ENCODE measurements at regions not wholly inside any gene's neighbourhood (a gene's known extent, or its start where the extent isn't known, plus 50 kb on each side); places are given as distances from the start of the nearest gene placed in this dataset.

DNA sequence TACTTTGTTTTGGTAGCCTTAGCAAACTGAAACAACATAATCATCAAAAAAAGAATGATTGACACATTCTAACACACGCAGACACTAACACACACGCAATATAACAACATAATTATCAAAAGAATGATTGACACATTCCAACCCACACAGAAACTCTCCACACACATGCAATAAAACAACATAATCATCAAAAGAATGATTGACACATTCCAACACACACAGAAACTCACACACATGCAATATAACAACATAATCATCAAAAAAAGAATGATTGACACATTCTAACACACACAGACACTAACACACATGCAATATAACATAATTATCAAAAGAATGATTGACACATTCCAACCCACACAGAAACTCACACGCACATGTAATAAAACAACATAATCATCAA, 172.4 kb downstream of the THBS2 start:
- Histone ChIP-seq H3K4me3 (ENCODE audit: insufficient read length, low read depth) (no peak overlapping the region), H3K36me3 (ENCODE audit: insufficient read depth, insufficient read length, low read length) (no peaks in the 10 kb centered on the region), H3K4me1 (ENCODE audit: insufficient read depth, insufficient read length) (no peaks in the 10 kb centered on the region), H3K27me3 (ENCODE audit: insufficient read depth, insufficient read length) (no peaks in the 10 kb centered on the region), H3K9ac (ENCODE audit: insufficient read length, low read depth) (no peak overlapping the region), H3K9me3 (ENCODE audit: insufficient read depth, low read length) (peaks cover 5% of the 10 kb centered on the region; the same call in 1 of the 2 replicates)
- no peak for TF ChIP-seq YY1 (IDR thresholded peaks at IDR 0.05; ENCODE audit: insufficient read depth, insufficient read length)
- TF ChIP-seq ZNF274 (IDR thresholded peaks at IDR 0.05; ENCODE audit: low read depth, low read length), result no peak
- TF ChIP-seq SUZ12 (IDR thresholded peaks at IDR 0.05; ENCODE audit: extremely low read depth, insufficient read depth, insufficient read length), result no peak
- DNase-seq (ENCODE audit: low read depth, low spot score), result no peak

DNA sequence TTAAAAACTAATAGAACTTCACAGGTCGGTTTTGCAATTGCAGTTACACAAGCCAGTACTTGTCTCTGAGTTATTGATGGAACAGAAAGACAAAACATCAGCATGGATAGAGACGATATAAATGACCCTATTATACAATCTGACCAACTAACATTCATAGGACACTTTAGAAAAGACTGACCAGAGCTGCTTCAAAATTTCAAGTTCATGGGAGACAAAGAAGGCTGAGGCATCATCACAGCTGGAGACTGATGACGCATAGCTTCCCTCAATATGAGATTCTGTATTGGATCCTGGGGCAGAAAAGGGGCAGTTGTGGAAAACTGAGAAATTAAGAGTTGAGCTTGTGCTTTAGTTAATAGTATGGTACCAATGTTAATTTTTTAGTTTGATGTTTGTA, 174.0 kb downstream of the THBS2 start:
- Histone ChIP-seq H3K9ac (ENCODE audit: insufficient read length, low read depth) (no peak overlapping the region), H3K9me3 (ENCODE audit: insufficient read depth, low read length) (no peaks in the 10 kb centered on the region; the same call in 1 of the 2 replicates), H3K27me3 (ENCODE audit: insufficient read depth, insufficient read length) (no peaks in the 10 kb centered on the region), H3K4me1 (ENCODE audit: insufficient read depth, insufficient read length) (no peaks in the 10 kb centered on the region), H3K36me3 (ENCODE audit: insufficient read depth, insufficient read length, low read length) (no peaks in the 10 kb centered on the region), H3K4me3 (ENCODE audit: insufficient read length, low read depth) (no peak overlapping the region)
- TF ChIP-seq ZNF274 (IDR thresholded peaks at IDR 0.05; ENCODE audit: low read depth, low read length) (no peak), YY1 (IDR thresholded peaks at IDR 0.05; ENCODE audit: insufficient read depth, insufficient read length) (no peak), SUZ12 (IDR thresholded peaks at IDR 0.05; ENCODE audit: extremely low read depth, insufficient read depth, insufficient read length) (no peak)
- DNase-seq (ENCODE audit: low read depth, low spot score), result no peak

DNA sequence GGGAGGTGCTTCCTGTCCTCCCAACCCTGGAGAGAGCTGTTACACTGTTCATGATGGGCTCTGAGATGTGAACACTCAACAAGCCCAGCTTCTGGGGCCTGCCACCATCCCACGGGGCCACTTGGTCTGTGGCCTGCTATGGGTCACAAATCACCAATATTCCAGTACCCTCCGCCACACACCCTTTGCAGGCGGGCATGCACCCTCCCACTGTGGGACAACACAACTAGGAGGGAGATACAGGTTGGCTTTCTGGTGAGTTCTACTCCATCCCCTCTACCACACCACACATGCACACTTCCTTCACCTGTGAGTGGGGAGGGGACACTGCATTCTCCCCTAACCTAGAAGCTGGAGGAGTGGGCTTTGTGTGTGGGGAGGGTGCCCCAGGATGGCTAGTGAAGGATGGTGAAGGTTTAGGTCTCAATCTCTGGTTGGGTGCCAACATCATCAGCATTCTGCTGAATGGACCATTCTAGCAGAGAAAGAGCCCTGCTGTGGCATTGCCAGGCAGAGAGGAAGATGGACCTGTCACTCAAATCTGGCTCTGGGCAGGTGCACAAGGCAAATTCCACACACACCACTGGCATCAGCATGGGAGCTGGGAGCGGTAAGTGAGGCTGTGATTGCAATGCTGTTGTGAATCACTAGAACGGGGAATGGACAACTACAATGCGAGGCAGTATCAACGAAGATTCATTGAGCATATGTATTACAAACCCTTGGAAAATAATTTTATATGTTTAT, 175.1 kb downstream of the THBS2 start:
- no peaks in the 10 kb centered on the region for H3K36me3 ChIP-seq (ENCODE audit: insufficient read depth, insufficient read length, low read length)
- no peaks in the 10 kb centered on the region for H3K27me3 ChIP-seq (ENCODE audit: insufficient read depth, insufficient read length)
- no peak overlapping the region for H3K4me3 ChIP-seq (ENCODE audit: insufficient read length, low read depth)
- H3K9me3 ChIP-seq (ENCODE audit: insufficient read depth, low read length), result no peaks in the 10 kb centered on the region; the same call in 1 of the 2 replicates
- H3K9ac ChIP-seq (ENCODE audit: insufficient read length, low read depth), result no peak overlapping the region
- no peak for DNase-seq (ENCODE audit: low read depth, low spot score)
- no peaks in the 10 kb centered on the region for H3K4me1 ChIP-seq (ENCODE audit: insufficient read depth, insufficient read length)
- no peak for TF ChIP-seq ZNF274 (IDR thresholded peaks at IDR 0.05; ENCODE audit: low read depth, low read length)
- TF ChIP-seq SUZ12 (IDR thresholded peaks at IDR 0.05; ENCODE audit: extremely low read depth, insufficient read depth, insufficient read length), result no peak
- TF ChIP-seq YY1 (IDR thresholded peaks at IDR 0.05; ENCODE audit: insufficient read depth, insufficient read length), result no peak

DNA sequence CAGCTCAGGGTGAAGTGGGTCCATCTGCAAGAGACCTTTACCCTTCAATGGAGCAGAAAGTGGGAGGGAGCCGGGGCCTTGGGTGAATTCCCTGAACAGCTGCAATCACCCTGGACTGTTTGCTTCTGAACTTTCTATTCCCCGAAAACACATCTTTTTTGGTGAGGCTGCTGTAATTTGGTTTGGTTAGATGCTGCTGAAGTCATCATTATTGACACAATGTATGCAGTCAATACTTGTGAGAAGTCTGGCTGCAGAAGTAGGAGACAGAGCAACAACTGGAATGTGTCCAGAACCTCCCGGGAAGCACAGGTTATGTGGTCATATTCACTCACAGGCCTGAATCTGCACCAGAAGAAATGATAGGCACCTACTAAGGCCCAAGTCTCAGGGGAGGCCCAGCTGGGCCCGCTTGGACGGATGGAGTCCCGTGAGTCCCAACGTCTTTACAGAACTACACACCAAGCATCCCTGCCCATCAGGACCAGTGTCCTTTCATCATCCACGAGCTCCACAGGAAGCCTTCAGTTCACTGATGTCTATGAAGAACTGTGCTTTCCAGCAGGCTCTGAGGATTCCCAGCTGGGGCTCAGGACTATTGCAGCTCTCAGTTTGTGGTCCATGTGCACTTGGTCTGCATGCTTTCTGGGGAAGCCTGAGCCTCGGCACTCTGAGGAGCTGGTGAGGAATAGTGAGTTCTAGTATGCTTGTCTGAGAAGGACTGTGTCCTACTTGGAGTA, 177.6 kb downstream of the THBS2 start:
- DNase-seq (ENCODE audit: low read depth, low spot score), result no peak
- H3K9me3 ChIP-seq (ENCODE audit: insufficient read depth, low read length), result no peaks in the 10 kb centered on the region; the same call in 1 of the 2 replicates
- no peak overlapping the region for H3K9ac ChIP-seq (ENCODE audit: insufficient read length, low read depth)
- H3K4me1 ChIP-seq (ENCODE audit: insufficient read depth, insufficient read length), result no peaks in the 10 kb centered on the region
- H3K36me3 ChIP-seq (ENCODE audit: insufficient read depth, insufficient read length, low read length), result no peaks in the 10 kb centered on the region
- no peaks in the 10 kb centered on the region for H3K27me3 ChIP-seq (ENCODE audit: insufficient read depth, insufficient read length)
- TF ChIP-seq SUZ12 (IDR thresholded peaks at IDR 0.05; ENCODE audit: extremely low read depth, insufficient read depth, insufficient read length), result no peak
- no peak for TF ChIP-seq ZNF274 (IDR thresholded peaks at IDR 0.05; ENCODE audit: low read depth, low read length)
- TF ChIP-seq YY1 (IDR thresholded peaks at IDR 0.05; ENCODE audit: insufficient read depth, insufficient read length), result no peak
- no peak overlapping the region for H3K4me3 ChIP-seq (ENCODE audit: insufficient read length, low read depth)

DNA sequence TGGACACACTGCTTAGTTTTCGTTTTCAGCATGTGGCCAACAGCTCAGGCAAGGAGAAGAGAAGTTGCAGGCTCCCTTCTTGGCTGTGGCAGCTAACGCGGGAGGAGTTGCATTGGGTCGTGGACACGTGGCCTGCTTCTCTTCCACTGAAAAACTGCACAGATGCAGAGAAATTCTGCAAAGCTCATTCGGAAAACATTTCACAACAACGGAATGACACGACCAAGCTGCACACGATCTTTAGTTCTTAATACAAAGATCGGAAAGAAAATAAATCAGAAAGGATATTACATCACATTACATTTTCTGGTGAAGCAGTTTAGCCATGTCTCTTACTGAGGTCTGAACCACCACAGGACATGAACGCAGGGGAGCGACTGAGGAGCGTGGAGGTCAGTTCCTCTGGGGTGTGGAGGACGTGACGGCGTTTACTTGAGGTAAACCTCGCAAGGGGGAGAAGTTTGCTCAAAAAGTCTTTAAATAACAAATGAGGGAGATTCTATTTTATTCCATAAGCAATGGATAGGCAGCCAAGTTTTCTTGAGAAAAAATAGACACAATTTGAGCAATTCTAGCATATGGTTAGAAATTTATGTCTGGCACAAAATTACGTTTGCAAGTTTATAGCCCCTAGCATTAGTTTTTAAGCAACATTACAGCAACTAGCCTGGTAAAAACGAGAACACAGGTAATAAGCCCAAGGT, 178.3 kb downstream of the THBS2 start:
- Histone ChIP-seq H3K36me3 (ENCODE audit: insufficient read depth, insufficient read length, low read length) (no peaks in the 10 kb centered on the region), H3K4me3 (ENCODE audit: insufficient read length, low read depth) (no peak overlapping the region), H3K9ac (ENCODE audit: insufficient read length, low read depth) (no peak overlapping the region), H3K27me3 (ENCODE audit: insufficient read depth, insufficient read length) (no peaks in the 10 kb centered on the region), H3K4me1 (ENCODE audit: insufficient read depth, insufficient read length) (peaks cover 2% of the 10 kb centered on the region), H3K9me3 (ENCODE audit: insufficient read depth, low read length) (no peaks in the 10 kb centered on the region; the same call in 1 of the 2 replicates)
- TF ChIP-seq SUZ12 (IDR thresholded peaks at IDR 0.05; ENCODE audit: extremely low read depth, insufficient read depth, insufficient read length), result no peak
- no peak for TF ChIP-seq ZNF274 (IDR thresholded peaks at IDR 0.05; ENCODE audit: low read depth, low read length)
- TF ChIP-seq YY1 (IDR thresholded peaks at IDR 0.05; ENCODE audit: insufficient read depth, insufficient read length), result no peak
- DNase-seq (ENCODE audit: low read depth, low spot score), result no peak

DNA sequence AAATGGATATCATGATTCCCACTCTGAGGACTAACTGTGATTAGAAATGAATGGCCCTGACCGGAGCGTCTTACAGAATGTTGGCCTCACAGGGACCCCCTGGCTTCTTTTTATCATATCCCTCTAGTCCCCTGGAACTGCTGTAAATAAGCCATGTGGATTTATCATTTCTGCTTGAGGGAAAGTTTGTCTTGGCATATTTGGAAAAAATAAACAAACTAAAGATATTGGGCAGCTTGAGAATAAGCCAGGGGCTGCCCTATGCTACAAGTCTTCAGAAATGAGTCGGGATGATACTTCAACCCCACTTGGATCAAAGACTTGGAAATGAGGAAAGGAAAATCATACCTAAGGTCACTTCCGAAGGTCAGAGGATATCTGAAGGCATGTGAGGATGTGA, 179.1 kb downstream of the THBS2 start:
- Histone ChIP-seq H3K27me3 (ENCODE audit: insufficient read depth, insufficient read length) (no peaks in the 10 kb centered on the region), H3K4me1 (ENCODE audit: insufficient read depth, insufficient read length) (peaks cover 2% of the 10 kb centered on the region), H3K9me3 (ENCODE audit: insufficient read depth, low read length) (no peaks in the 10 kb centered on the region; the same call in 1 of the 2 replicates), H3K36me3 (ENCODE audit: insufficient read depth, insufficient read length, low read length) (no peaks in the 10 kb centered on the region), H3K9ac (ENCODE audit: insufficient read length, low read depth) (no peak overlapping the region), H3K4me3 (ENCODE audit: insufficient read length, low read depth) (no peak overlapping the region)
- no peak for DNase-seq (ENCODE audit: low read depth, low spot score)
- TF ChIP-seq YY1 (IDR thresholded peaks at IDR 0.05; ENCODE audit: insufficient read depth, insufficient read length) (no peak), ZNF274 (IDR thresholded peaks at IDR 0.05; ENCODE audit: low read depth, low read length) (no peak)

DNA sequence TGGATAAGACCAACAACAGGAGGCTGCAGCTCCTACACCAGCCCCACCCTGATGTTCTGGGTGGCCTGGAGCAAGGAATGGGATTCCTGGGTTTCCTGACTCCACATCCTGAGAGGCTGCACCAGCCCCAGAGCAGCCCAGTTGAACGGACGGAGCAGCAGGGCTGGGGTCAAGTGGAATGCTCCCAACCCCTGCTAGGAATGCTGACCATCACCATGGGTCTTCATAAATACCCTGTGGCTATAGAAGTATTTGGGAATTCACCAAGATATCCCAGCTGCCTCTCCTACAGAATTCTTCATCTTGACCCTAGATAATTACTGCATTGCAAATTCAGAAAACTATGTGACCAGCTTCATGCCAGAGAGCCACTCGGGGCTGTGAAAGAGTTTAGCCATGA, 180.3 kb downstream of the THBS2 start:
- no peaks in the 10 kb centered on the region for H3K36me3 ChIP-seq (ENCODE audit: insufficient read depth, insufficient read length, low read length)
- peaks cover 2% of the 10 kb centered on the region for H3K4me1 ChIP-seq (ENCODE audit: insufficient read depth, insufficient read length)
- DNase-seq (ENCODE audit: low read depth, low spot score), result no peak
- TF ChIP-seq SUZ12 (IDR thresholded peaks at IDR 0.05; ENCODE audit: extremely low read depth, insufficient read depth, insufficient read length) (no peak), ZNF274 (IDR thresholded peaks at IDR 0.05; ENCODE audit: low read depth, low read length) (no peak), YY1 (IDR thresholded peaks at IDR 0.05; ENCODE audit: insufficient read depth, insufficient read length) (no peak)
- H3K27me3 ChIP-seq (ENCODE audit: insufficient read depth, insufficient read length), result no peaks in the 10 kb centered on the region
- no peak overlapping the region for H3K4me3 ChIP-seq (ENCODE audit: insufficient read length, low read depth)
- H3K9ac ChIP-seq (ENCODE audit: insufficient read length, low read depth), result no peak overlapping the region
- H3K9me3 ChIP-seq (ENCODE audit: insufficient read depth, low read length), result no peaks in the 10 kb centered on the region
